Suppressor macrophage (primary cell): ENCODE measurements at regions not wholly inside any gene's neighbourhood (a gene's known extent, or its start where the extent isn't known, plus 50 kb on each side); places are given as distances from the start of the nearest gene placed in this dataset.
"Not testable (repeated sequence)": the region's sequence is repeated elsewhere in the genome, so short reads cannot be mapped to it uniquely, and the experiment has no call there.

ENCODE experiments used
- DNase-seq, 4 experiments: peaks; one replicate each; pipeline ENCODE4 v3.0.0-alpha.2; 2020 to 2022

DNA sequence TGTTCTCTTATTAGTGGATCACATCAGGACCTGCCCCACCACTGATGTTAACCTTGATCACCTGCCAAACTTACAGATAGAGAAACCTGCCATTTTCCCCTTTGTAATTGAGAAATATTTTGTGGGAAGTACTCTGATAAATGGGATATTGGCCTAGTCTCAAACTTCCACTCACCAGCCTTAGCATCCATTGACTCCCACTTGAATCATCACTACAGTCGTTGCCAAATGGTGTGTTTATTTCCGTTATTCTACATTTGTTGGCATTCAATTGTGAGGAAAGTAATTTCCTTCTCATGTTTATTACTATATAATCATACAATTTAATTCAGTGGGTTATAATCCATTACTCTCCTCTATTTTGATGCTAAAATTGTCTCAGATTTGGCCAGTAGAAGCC lies 156.4 kb upstream of the CXCL13 start:
- DNase-seq: no peak

DNA sequence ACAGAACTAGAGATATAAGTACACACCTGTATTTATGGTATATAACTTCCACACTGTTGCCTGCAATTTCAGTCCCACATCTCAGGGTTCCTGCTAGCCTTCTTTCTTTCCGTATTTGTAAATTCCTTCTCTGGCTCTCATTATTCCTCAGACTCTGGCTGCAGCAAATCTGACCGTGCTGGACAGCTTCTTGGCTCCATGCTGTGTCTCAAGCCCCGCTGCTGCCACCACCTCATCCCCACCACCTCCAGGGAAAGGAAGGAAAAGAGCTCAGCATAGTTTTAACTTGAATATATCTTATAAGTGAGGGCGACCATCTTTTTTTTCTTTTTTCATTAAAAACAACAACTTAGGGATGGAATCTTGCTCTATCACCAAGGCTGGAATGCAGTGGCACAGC lies 155.6 kb upstream of the CXCL13 start:
- DNase-seq: no peak

DNA sequence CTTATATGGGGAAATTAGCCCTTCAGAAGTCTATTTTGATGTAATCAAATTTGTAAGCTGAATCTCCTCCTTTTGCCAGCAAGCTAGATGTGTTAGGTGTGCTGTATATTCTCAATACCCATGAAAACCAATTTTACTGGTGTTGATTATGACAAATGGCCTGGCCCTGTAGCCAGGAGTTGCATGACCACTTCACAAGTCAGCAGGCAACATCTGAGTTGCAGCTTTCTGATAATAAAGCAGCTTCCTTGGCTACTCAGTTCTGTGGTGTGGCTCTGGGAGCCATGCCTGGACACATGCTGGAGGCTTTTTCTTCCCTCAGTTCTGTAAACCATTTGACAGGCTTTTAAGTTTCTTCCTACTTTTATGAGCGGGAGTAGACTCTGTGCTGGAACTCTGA lies 154.1 kb upstream of the CXCL13 start:
- no peak for DNase-seq

DNA sequence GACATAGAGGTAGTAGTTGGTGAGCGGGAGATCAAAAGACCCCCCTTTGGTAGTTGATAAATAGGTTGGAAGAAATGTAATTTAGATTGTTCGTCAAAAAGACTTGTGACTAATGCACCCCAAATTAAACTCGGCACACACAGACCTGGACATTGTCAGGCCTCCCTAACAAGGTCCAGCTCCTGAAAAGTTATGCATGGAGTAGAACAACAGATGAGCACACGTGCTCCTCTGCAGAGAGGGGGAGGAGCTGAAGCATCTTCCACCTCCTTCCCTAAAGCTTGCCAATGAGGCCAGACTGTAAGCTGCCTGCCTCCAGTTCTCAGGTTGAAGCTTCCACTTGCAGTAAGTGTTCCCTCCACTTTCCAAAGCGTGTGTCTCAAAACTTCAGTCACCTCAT lies 153.5 kb upstream of the CXCL13 start:
- DNase-seq: not testable (repeated sequence)

DNA sequence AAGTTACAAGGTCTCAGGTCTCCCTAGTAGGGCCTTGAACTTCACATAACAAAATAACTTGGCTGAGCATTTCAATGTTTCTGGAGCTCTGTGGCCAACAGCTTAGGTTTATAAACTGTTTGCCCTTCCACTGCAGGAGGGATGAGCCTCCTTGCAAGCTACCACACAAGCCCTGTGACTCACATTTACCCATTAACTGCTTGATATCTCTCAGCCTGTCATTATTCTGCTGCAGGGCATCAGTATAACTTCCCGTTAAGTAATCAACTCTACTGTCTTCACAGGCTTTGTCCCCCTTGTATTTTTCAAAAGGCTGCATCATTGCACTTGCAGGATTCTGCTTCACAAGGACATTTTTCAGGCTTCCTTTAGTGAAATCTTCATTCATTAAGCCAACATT lies 151.7 kb upstream of the CXCL13 start:
- no peak for DNase-seq

DNA sequence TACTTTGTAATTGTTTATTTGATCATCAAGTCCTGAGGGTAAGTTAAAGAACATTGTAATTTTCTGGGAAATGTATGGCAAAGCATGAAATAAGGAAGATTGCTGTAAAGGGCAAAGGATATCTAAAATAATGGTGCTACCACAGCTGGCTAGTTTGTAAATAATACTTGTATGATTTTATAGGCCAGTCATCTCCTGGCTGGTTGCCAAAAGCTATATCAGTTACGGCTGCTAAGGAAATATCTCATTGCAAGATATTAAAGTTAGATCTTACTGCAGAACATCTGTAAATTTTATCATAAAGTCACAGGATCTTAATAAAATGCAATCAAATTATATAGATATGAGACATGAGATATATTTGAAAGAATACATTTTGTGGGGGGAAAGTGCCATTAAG lies 150.8 kb upstream of the CXCL13 start:
- DNase-seq: no peak

DNA sequence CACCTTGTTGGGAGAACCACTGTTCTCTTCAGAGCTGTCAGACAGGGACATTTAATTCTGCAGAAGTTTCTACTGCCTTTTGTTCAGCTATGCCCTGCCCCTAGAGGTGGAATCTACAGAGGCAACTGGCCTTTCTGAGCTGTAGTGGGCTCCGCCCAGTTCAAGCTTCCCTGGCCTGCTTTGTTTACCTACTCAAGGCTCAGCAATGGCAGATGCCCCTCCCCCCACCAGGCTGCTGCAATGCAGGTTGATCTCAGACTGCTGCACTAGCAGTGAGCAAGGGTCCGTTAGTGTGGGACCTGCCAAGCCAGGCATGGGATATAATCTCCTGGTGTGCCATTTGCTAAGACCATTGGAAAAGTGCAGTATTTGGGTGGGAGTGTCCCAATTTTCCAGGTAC lies 141.5 kb upstream of the CXCL13 start:
- DNase-seq: not testable (repeated sequence)

DNA sequence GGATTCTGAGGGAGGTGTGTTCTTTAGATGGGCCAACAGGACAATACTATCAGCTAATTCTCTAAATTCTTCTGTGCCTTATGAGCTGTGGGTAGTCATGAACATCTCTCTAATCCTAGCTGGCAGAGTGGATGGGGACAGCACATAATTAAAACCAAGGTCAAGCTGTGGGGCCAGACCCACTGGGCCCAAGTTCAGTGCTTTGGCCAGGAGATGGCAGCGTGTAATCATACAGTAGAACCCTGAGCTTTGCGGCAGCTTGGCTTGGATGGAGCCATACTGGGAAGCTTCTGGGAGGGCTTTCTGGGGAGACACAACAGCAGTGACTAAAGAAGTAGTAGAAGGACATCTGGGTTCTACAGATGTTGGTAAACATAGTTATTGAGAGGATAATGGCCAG lies 140.3 kb upstream of the CXCL13 start:
- peak in 3 of 4 experiments; percentile 24 to 54 (median 44) for DNase-seq

DNA sequence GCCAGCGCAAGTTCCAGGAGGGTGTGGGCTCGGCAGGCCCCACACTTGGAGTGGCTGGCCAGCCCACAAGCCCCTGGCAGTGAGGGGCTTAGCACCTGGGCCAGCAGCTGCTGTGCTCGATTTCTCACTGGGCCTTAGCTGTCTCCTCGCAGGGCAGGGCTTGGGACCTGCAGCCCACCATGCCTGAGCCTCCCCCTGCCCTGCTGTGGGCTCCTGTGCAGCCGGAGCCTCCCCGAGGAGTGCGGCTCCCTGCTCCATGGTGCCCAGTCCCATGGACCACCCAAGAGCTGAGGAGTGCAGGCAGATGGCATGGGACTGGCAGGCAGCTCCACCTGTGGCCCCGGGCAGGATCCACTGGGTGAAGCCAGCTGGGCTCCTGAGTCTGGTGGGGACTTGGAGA lies 139.2 kb upstream of the CXCL13 start:
- DNase-seq: no peak

DNA sequence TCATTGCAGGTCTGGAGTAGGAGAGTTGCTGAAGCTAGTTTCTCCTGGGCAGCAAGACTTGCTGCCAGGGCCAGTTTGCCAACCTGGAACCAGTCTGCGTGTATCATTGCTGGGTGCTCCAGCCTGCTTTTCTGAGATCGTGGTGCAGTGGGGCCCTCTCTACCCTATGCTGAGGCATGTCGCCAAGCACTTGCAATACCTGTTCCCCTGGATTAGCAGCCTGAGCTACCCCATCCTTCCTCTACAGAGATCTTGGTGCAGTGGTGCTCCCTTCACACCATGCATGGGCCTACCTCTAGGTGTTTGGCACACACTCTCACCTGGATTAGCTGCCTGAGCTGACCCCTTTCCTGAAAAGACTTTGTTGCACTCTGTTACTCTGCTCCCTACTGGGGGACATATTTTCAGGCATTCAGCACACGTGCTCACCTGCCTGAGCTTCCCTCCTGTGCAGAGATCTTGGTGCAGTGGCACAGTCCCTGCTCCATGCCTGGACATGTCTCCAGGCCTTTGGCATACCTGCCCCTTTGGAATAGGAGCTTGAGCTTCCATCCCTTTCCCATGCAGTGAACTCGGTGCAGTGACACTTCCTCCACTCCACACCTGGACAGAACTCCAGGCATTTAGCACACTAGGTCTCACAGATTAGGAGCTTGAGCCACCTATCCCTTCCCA lies 133.7 kb upstream of the CXCL13 start:
- no peak for DNase-seq

DNA sequence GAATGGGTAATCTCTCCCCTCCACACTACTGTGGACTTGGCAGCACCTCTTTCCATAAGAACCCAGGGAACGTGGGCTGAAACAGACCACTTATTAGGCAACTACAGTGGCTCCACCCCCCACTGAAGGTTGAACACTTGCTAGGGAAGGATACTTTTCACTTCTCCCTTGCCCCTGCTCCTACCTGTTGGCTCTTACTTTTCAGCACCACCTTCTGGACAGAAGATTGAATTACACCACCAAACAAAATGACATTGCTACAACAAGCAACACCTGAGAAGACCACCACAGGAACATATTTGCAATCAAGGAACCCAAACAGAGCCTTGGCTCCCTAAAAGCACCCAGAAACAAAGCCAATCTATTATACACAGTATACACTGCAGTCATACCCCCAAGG lies 132.1 kb upstream of the CXCL13 start:
- DNase-seq: peak in 2 of 4 experiments; percentile 3 to 9

DNA sequence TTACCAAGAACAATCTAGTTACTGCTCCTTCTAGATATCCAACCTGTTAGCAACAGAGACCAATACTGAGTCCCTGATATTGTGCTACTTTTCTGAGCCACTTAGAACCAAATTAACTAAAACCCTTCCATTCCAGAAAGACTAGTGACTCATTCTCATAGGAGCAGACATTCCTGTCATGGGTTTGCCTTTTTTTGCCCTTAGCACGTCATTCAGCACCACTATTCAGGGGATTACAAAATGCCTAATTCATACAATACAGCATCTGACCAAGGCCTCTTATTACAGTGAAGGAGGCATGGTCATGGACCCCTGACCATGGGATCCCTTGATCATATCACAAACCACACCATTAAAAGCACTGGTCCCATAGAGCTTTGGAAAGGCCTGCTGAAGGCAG lies 123.8 kb upstream of the CXCL13 start:
- DNase-seq: no peak

DNA sequence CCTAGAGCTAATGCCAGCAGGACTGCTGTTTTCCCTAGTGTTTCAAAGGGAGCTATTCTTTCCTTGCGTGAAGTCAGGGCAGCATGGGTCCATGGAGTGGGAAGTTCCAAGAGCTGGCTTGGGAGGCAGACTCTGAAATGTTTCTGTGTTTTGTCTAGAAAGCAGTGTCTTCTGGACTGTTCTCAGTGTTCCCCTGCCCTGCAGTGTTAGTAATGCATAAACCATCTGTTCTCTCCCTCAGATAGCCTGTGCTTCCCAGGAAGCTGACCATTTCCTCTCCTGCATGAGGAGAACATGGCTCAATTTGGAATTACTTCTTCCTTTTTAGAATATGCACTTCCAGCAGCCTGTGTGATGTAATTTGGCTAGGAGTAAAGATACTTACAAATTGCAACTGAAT lies 116.7 kb upstream of the CXCL13 start:
- DNase-seq: peak in 2 of 4 experiments; percentile 4 to 5

DNA sequence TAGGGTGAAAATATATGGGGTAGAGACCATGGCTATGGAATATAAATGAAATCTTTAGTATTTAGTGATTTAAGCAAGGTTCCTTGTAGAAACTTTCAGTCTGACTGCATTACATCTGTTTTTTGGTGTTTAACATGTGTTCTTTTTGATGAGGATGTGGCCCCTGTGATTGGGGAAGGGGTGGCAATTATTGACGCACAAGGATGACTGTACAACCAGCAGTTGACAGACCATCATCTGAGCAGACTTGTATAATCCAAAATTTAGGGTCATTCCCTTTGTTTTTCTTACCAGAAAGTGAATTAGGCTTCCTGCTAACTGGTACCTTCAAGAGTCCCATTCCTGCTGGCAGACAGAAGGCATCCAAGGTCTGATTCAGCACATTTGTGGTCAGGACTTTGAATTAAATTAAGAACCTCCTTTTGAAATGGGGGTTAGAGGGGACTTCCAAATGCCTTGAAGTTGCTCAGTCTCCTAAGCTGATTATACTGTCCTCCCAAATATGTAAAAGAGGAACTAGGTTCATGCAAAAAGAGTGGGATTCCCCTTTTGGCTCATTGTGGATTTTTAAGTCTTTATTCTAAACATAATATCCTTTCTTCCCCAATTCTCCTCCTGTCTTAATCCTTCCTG lies 112.4 kb upstream of the CXCL13 start:
- peak; percentile 33 to 77 (median 64) for DNase-seq

DNA sequence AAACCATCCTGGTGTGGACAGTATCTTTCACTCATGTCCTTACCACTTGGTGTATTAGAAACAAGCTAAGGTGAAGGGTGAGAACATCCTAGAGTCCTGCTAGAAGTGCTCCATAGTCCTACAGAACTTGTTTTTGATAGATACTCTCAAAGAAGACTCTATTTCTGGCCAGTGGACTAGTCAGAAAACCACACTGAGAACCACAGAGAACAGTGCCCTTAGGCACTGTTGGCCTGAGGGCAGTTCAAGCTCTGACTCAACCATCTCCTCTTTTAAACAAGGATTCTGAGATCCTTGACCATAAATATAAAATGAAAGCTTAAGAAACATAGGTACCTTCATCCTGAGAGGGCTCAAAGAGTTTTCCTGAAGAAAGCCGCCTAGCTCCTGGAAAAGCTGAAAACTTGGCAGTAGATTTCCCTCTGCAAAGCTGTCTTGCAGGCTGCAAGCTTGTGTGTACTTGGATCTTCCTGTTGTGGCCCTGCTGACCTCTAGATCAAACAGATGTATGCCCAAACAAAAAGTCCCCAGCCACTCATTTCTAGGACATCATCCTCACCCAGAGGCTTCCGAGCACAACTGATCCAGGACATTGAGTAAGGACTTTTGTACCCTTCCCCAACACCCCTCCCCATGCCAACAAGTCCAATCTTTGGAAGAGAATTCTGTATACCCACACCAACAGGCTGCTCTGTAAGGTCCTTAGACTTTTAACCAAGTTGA lies 111.6 kb upstream of the CXCL13 start:
- peak in 2 of 4 experiments; percentile 11 to 16 for DNase-seq

DNA sequence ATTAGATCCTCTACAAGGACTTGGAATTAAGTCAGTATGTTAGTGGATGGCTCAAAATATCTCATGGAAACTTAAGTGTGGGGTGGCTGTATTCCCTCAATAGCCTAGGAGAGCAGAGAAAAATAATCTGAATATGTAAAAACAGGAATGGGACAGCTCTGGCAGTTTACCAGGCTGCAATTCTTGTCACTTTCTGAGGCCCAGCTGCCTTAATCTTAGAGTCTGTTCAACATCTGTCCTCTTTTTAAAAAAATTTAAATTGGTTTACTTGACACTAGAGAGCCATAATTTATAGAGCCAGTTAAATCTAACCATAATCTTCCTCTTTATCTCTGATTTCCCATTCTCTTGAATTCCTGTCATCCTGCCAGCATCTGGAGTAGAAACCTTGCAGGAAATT lies 109.2 kb upstream of the CXCL13 start:
- DNase-seq: no peak

DNA sequence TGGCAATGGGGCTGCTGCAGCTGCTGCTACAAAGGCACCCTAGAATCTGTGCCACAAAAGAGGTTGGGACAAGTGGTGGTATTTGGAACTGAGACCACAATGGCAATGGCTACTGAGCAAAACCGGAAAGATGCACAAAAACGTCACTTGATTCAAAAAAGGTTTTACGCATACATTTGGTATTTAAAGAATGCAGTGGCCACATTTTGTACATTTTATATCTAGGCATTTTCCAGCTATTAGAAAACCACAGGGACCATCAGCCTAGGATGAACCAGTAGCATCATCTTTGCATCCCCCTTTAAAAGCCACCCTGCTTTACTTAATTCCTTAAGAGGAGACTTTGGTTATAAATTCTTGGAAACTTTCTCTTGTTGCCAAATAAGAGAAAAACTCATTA lies 104.8 kb upstream of the CXCL13 start:
- no peak for DNase-seq

DNA sequence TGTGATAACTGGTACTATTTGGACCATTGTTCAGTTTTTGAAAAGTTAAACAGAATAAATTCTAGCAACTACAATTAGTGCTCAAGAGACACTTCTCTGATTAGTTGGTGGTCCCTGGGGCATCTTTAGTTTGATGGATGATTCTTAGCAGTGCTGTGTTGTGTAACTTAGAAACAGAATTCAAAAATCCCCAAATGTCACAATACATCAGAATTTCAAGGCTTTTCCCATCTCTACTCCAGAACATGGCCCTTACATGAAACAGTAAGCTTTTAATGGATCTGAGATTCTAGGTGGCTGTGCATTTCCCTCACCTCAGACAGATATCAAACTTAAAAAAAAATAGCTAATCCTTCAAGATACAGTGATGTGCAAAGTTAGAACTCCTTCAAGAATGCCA lies 104.4 kb upstream of the CXCL13 start:
- DNase-seq: no peak

DNA sequence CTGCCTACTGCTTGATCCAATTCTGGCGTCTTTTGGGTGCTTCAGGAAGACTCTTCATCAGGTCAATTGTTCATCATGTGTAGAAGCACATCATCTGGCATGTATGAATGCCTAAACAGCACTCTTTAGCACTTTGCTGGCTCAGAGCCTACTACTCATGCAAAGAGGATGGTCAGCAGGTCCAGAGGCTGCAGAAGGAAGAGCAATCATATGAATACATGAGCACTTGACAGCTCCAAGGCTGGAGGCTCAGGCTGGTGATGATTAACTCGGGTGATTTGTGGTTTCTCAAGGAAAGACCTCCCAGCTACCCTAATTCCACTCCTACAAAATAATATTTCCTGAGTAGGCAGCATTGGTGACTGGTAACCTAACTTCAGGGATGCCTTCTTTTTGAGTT lies 103.8 kb upstream of the CXCL13 start:
- no peak for DNase-seq

DNA sequence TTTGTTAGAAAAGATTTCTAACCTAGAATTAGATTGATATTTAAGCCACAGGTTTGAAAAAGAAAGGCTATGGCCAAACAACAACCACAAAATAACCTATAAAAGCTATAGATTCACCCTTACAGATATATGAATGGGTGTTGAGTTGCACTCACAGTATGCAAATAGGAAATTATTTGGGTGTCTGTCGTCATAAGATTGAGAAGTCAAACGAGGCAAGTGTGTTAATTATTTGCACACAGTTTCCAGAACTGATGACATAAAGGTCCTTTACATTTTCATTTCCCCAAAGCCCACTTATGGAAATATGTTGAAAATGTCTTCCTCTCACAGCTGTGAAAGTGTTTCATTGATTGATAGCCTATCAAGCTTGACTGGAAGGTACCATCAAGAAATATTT lies 101.2 kb upstream of the CXCL13 start:
- no peak for DNase-seq

DNA sequence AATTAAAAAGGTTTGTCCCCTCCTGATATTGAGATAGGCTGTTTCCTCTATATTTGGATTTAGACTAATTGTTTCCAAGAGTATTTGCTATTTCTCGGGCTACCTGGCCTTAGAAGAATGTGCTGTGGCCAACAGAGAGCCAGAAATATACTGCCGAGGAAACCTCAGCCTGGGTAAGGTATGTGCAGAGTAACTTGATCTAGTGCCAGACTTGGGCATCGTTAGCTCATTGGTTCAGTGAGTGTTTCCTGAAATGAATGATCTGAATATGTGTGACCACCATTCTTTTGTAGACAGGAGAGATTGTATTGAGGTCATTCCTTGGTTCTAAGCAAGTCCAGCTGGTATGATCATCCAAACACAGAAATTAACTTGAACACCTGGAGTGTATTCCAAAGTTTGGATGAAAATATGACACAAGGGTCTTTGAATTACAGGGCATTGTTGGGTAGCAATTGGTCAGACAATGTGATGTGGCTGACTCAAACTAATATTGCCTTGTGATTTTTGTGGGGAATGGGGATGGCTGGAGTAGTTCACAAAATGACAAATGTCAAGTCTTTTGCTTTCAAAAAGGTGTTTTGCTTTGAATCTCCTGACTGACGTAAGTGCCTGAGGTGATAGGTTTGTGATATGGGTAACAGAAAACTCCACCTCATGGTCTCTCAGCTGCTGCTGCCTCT lies 100.2 kb upstream of the CXCL13 start:
- no peak for DNase-seq

DNA sequence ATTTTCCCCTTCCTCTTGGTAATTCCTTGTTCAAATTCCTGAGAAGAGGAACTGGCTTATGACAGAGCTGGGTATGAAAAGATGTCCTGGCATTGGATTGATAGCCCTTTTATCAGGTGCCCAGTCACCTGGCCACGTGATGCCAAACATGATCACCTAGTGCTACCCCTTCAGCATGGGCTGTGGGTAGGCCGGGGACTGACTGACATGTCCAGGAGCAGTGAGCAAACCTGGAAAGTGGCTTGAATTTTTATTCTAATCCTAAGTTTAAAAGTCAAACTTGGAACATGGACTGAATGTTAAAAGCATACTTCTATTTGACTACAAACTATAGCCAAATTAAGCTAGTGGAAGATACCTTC lies 99.7 kb upstream of the CXCL13 start:
- DNase-seq: no peak

DNA sequence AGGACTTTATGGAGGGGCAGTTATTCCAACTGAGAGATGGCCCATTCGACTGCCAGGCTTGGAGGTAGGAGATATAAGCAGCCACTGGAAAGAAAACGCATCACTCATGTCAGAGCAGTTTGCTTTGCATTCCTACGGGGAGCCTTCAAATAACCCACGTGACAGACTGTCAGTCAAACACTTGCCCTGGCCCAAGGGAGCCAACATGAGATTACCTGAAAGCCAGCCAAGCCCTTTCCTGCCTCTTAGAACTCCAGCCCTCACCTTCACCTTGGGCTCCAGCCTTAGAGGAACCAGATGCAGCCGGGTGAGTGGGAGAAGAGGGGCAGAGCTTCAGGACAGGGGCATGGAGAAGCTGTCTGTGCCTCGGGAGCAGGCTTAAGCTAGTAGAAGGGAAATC lies 95.3 kb upstream of the CXCL13 start:
- DNase-seq: no peak

DNA sequence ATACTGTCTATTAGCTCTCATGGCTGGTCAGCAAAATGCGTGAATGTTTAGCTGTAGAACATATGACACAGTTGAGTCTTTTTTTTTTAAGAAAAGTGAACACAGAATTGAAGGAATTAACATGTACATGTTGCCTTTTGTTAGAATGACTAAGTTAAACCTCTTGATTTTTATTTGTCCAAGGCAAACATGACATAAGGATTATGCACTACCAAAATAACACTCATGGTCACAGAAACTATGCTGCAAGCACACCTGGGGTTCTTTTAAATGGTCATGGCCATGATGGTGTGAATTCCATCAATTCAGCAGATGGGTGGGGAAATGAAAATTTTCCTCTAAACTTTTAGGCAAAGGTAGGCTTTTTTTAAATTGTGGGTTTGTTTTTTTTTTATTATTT lies 80.1 kb upstream of the CXCL13 start:
- no peak for DNase-seq
